H9 (cell line): ENCODE measurements at regions not wholly inside any gene's neighbourhood (a gene's known extent, or its start where the extent isn't known, plus 50 kb on each side); places are given as distances from the start of the nearest gene placed in this dataset.

Experiments used
- DNase-seq: peaks from one replicate; pipeline ENCODE4 v3.0.0-alpha.2; 2017
- H2AFZ ChIP-seq: one replicate; pipeline ENCODE4 v1.6.1; 2013; ENCODE audit warnings: mild to moderate bottlenecking, low read length, control low read depth, moderate library complexity
- H2AK5ac ChIP-seq: 2 replicates; pipeline ENCODE4 v1.6.1; 2013; ENCODE audit warnings: low read length, control low read depth, mixed read lengths; ENCODE audit not compliant: insufficient read length
- H2BK120ac ChIP-seq: one replicate; pipeline ENCODE4 v1.6.1; 2013; ENCODE audit warnings: low read depth, mild to moderate bottlenecking, low read length, control low read depth, inconsistent platforms; ENCODE audit not compliant: poor library complexity, severe bottlenecking
- H2BK12ac ChIP-seq: 2 replicates; pipeline ENCODE4 v1.6.1; 2013; ENCODE audit warnings: low read length, control low read depth, mixed read lengths, low read depth; ENCODE audit not compliant: insufficient read length
- H2BK15ac ChIP-seq: 2 replicates; pipeline ENCODE4 v1.6.1; 2013; ENCODE audit warnings: low read depth, low read length, control low read depth
- H2BK20ac ChIP-seq: one replicate; pipeline ENCODE4 v1.6.1; 2013; ENCODE audit warnings: low read depth, mild to moderate bottlenecking, low read length, control low read depth, inconsistent platforms; ENCODE audit not compliant: poor library complexity, severe bottlenecking
- H2BK5ac ChIP-seq: 2 replicates; pipeline ENCODE4 v1.6.1; 2013; ENCODE audit warnings: low read length, control low read depth, mixed read lengths; ENCODE audit not compliant: insufficient read length
- H3K14ac ChIP-seq: 2 replicates; pipeline ENCODE4 v1.6.1; 2013; ENCODE audit warnings: low read length, control low read depth; ENCODE audit not compliant: insufficient read depth
- H3K18ac ChIP-seq: 2 replicates; pipeline ENCODE4 v1.6.1; 2013; ENCODE audit warnings: low read depth, mild to moderate bottlenecking, mixed read lengths, low read length, control low read depth; ENCODE audit not compliant: insufficient read length
- H3K23ac ChIP-seq: 2 replicates; pipeline ENCODE4 v1.6.1; 2013; ENCODE audit warnings: low read length, control low read depth, mixed read lengths, low read depth; ENCODE audit not compliant: insufficient read length
- H3K23me2 ChIP-seq: 2 replicates; pipeline ENCODE4 v1.6.1; 2013; ENCODE audit warnings: low read depth, mild to moderate bottlenecking, mixed read lengths, low read length, control low read depth; ENCODE audit not compliant: insufficient read length, poor library complexity, severe bottlenecking
- H3K27ac ChIP-seq: 2 replicates; pipeline ENCODE4 v1.5.1; 2013; ENCODE audit warnings: low read length, control low read depth, mixed read lengths, low read depth; ENCODE audit not compliant: insufficient read length
- H3K27me3 ChIP-seq: 2 replicates; pipeline ENCODE4 v1.6.1; 2013; ENCODE audit warnings: low read length, control low read depth, inconsistent platforms; ENCODE audit not compliant: insufficient read depth
- H3K4ac ChIP-seq: 2 replicates; pipeline ENCODE4 v1.6.1; 2013; ENCODE audit warnings: low read depth, mild to moderate bottlenecking, control low read depth, inconsistent platforms, low read length, moderate library complexity
- H3K4me1 ChIP-seq: 2 replicates; pipeline ENCODE4 v1.6.1; 2013; ENCODE audit warnings: low read length, control low read depth, inconsistent platforms; ENCODE audit not compliant: insufficient read depth
- H3K4me2 ChIP-seq: 2 replicates; pipeline ENCODE4 v1.6.1; 2013; ENCODE audit warnings: low read length, control low read depth, mixed read lengths; ENCODE audit not compliant: insufficient read length, insufficient read depth
- H3K56ac ChIP-seq: 2 replicates; pipeline ENCODE4 v1.6.1; 2013; ENCODE audit warnings: low read depth, mild to moderate bottlenecking, mixed read lengths, low read length, control low read depth; ENCODE audit not compliant: insufficient read length
- H3K79me1 ChIP-seq: 2 replicates; pipeline ENCODE4 v1.6.1; 2013; ENCODE audit warnings: low read depth, mild to moderate bottlenecking, moderate library complexity, low read length, control low read depth, inconsistent platforms; ENCODE audit not compliant: insufficient read depth, poor library complexity, severe bottlenecking
- H3K79me2 ChIP-seq: 2 replicates; pipeline ENCODE4 v1.6.1; 2013; ENCODE audit warnings: low read length, control low read depth, inconsistent platforms; ENCODE audit not compliant: insufficient read depth
- H3K9ac ChIP-seq: 2 replicates; pipeline ENCODE4 v1.6.1; 2013; ENCODE audit warnings: low read length, control low read depth, mixed read lengths; ENCODE audit not compliant: insufficient read length; ENCODE audit errors: extremely low read depth
- H3K9me3 ChIP-seq: one replicate; pipeline ENCODE4 v1.6.1; 2013; ENCODE audit warnings: low read depth, low read length, inconsistent platforms; ENCODE audit not compliant: control insufficient read depth
- H3T11ph ChIP-seq: one replicate; pipeline ENCODE4 v1.6.1; 2013; ENCODE audit warnings: mild to moderate bottlenecking, low read length, control low read depth, inconsistent platforms
- H4K20me1 ChIP-seq: one replicate; pipeline ENCODE4 v1.6.1; 2013; ENCODE audit not compliant: control insufficient read depth, insufficient read length, insufficient read depth
- H4K5ac ChIP-seq: 2 replicates; pipeline ENCODE4 v1.6.1; 2013; ENCODE audit warnings: low read depth, mild to moderate bottlenecking, mixed read lengths, low read length, control low read depth; ENCODE audit not compliant: insufficient read length
- H4K8ac ChIP-seq: replicated peaks from 2 replicates; pipeline ENCODE4 v1.6.1; 2013; ENCODE audit warnings: low read length, control low read depth, mixed read lengths, low read depth; ENCODE audit not compliant: insufficient read length
- H4K91ac ChIP-seq: 2 replicates; pipeline ENCODE4 v1.6.1; 2013; ENCODE audit warnings: low read depth, mild to moderate bottlenecking, moderate library complexity, mixed read lengths, low read length, control low read depth; ENCODE audit not compliant: insufficient read length
- H3K27ac Mint-ChIP-seq, 3 experiments: 2 replicates in 2 of 3; 3 replicates in 1 of 3; pipeline ENCODE4 v1.8.0; 2020 to 2021; ENCODE audit warnings: mixed read lengths in 3 of 3, mild to moderate bottlenecking in 1 of 3, moderate library complexity in 1 of 3
- H3K27me3 Mint-ChIP-seq: 2 replicates; pipeline ENCODE4 v1.8.0; 2021; ENCODE audit warnings: low read depth, mild to moderate bottlenecking, moderate library complexity, mixed read lengths
- H3K36me3 Mint-ChIP-seq, 3 experiments: 2 replicates in 2 of 3; 3 replicates in 1 of 3; pipeline ENCODE4 v1.8.0; 2020 to 2021; ENCODE audit warnings: low read depth in 3 of 3, mixed read lengths in 3 of 3; ENCODE audit not compliant: insufficient read depth in 1 of 3
- H3K4me1 Mint-ChIP-seq, 2 experiments: 2 replicates each; pipeline ENCODE4 v1.8.0; 2020; ENCODE audit warnings: mixed read lengths in 2 of 2
- H3K4me3 Mint-ChIP-seq, 2 experiments: 2 replicates in 1 of 2; 3 replicates in 1 of 2; pipeline ENCODE4 v1.8.0; 2020 to 2021; ENCODE audit warnings: mild to moderate bottlenecking in 2 of 2, mixed read lengths in 2 of 2, moderate library complexity in 1 of 2
- H3K9me3 Mint-ChIP-seq, 2 experiments: 2 replicates in 1 of 2; 3 replicates in 1 of 2; pipeline ENCODE4 v1.8.0; 2020; ENCODE audit warnings: mild to moderate bottlenecking in 2 of 2, mixed read lengths in 2 of 2, moderate library complexity in 1 of 2
- WGBS: extraction: QIAGEN DNeasy Blood & Tissue Kit; methylation state at CpG from one replicate; pipeline ENCODE4 v1.1.7; 2013; ENCODE audit warnings: missing lambda C conversion rate, low lambda C conversion rate, mixed read lengths; ENCODE audit not compliant: insufficient read length; ENCODE audit errors: extremely low coverage; 5-methylcytosine and 5-hydroxymethylcytosine counted together
- TF ChIP-seq, protein P1 (sequence below): fragments of 200-600 bp; sonication (generic); conservative IDR thresholded peaks from 3 replicates; pipeline ENCODE4 v1.8.0; 2021; ENCODE audit warnings: antibody characterized with exemption, mild to moderate bottlenecking

GRCh38 chr7:46034056-46034768 lies 113.1 kb upstream of the IGFBP3 start:
- H3K27me3 Mint-ChIP-seq = no peaks in the 10 kb centered on the region
- WGBS = no CpG with 5 or more reads among the region's 5 CpGs
- TF ChIP-seq, protein P1, sequence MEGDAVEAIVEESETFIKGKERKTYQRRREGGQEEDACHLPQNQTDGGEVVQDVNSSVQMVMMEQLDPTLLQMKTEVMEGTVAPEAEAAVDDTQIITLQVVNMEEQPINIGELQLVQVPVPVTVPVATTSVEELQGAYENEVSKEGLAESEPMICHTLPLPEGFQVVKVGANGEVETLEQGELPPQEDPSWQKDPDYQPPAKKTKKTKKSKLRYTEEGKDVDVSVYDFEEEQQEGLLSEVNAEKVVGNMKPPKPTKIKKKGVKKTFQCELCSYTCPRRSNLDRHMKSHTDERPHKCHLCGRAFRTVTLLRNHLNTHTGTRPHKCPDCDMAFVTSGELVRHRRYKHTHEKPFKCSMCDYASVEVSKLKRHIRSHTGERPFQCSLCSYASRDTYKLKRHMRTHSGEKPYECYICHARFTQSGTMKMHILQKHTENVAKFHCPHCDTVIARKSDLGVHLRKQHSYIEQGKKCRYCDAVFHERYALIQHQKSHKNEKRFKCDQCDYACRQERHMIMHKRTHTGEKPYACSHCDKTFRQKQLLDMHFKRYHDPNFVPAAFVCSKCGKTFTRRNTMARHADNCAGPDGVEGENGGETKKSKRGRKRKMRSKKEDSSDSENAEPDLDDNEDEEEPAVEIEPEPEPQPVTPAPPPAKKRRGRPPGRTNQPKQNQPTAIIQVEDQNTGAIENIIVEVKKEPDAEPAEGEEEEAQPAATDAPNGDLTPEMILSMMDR = no peak
- Histone ChIP-seq H4K20me1 (no peaks in the 10 kb centered on the region), H3K23ac (no peak overlapping the region), H3K18ac (no peak overlapping the region), H4K8ac (no peak overlapping the region), H3K4me2 (no peak overlapping the region), H3K9me3 (no peaks in the 10 kb centered on the region), H2AFZ (no peak overlapping the region), H2BK120ac (no peak overlapping the region), H3K9ac (no peak overlapping the region), H3K23me2 (no peaks in the 10 kb centered on the region), H3K4ac (no peak overlapping the region), H2BK15ac (no peak overlapping the region), H3K27me3 (no peaks in the 10 kb centered on the region), H3K4me1 (no peaks in the 10 kb centered on the region), H2BK5ac (no peak overlapping the region), H3K56ac (no peak overlapping the region), H2AK5ac (no peak overlapping the region), H3K27ac (no peak overlapping the region), H4K5ac (no peak overlapping the region), H4K91ac (no peak overlapping the region), H2BK12ac (no peak overlapping the region), H3K14ac (no peak overlapping the region), H2BK20ac (no peak overlapping the region), H3K79me2 (no peaks in the 10 kb centered on the region), H3K79me1 (no peaks in the 10 kb centered on the region), H3T11ph (no peak overlapping the region)
- peaks cover 10 to 11% of the 10 kb centered on the region in 2 experiments; a peak in 3 of 4 replicates for H3K4me1 Mint-ChIP-seq
- H3K27ac Mint-ChIP-seq = no peak overlapping the region
- DNase-seq = no peak
- no peak overlapping the region for H3K4me3 Mint-ChIP-seq
- peaks cover 9 to 18% of the 10 kb centered on the region in 2 experiments; a peak in 4 of 5 replicates for H3K9me3 Mint-ChIP-seq
- peaks cover 7 to 15% (median 13%) of the 10 kb centered on the region in 3 experiments; a peak in 6 of 7 replicates for H3K36me3 Mint-ChIP-seq
